NOMO-1 treated with dmso at 0.1 percent for 144 hours (cell line): ENCODE measurements at regions not wholly inside any gene's neighbourhood (a gene's known extent, or its start where the extent isn't known, plus 50 kb on each side); places are given as distances from the start of the nearest gene placed in this dataset.
A peak's percentile ranks its signal among the peaks of the same experiment; 100 is the strongest.
"Not testable (repeated sequence)": the region's sequence is repeated elsewhere in the genome, so short reads cannot be mapped to it uniquely, and the experiment has no call there.

ENCODE experiments used
- DNase-seq: peaks from one replicate; lab custom pipeline; 2025; ENCODE audit not compliant: unreplicated experiment; lab: John Stamatoyannopoulos, UW

- DNase-seq = no peak
Measured at GRCh38 chr5:119694284-119694683, 64.9 kb downstream of the FAM170A start.

- no peak for DNase-seq
Measured at GRCh38 chr5:119706049-119706448, 76.7 kb downstream of the FAM170A start.

GRCh38 chr5:119708076-119708790 lies 78.9 kb downstream of the FAM170A start:
- no peak for DNase-seq

GRCh38 chr5:119721775-119722174 lies 92.4 kb downstream of the FAM170A start:
- no peak for DNase-seq

GRCh38 chr5:119725291-119725690 lies 95.9 kb downstream of the FAM170A start:
- DNase-seq = not testable (repeated sequence)

- DNase-seq = no peak
Measured at GRCh38 chr5:119726544-119726943, 97.2 kb downstream of the FAM170A start.

- DNase-seq = no peak
Measured at GRCh38 chr5:119740225-119740624, 110.9 kb downstream of the FAM170A start.

GRCh38 chr5:119741691-119742090 lies 112.3 kb downstream of the FAM170A start:
- DNase-seq = no peak

- peak; percentile 33 for DNase-seq
Measured at GRCh38 chr5:119742311-119742710, 113.0 kb downstream of the FAM170A start.

- DNase-seq = no peak
Measured at GRCh38 chr5:119743927-119744326, 114.6 kb downstream of the FAM170A start.

GRCh38 chr5:119745976-119746375 lies 116.6 kb downstream of the FAM170A start:
- no peak for DNase-seq

GRCh38 chr5:119746984-119747383 lies 117.6 kb downstream of the FAM170A start:
- DNase-seq = no peak

- DNase-seq = no peak
Measured at GRCh38 chr5:119750887-119751733, 121.8 kb downstream of the FAM170A start.

GRCh38 chr5:119751734-119752094 lies 122.4 kb downstream of the FAM170A start:
- DNase-seq = no peak

- no peak for DNase-seq
Measured at GRCh38 chr5:119752921-119753886, 123.8 kb downstream of the FAM170A start.

- DNase-seq = not testable (repeated sequence)
Measured at GRCh38 chr5:119754825-119755224, 125.5 kb downstream of the FAM170A start.

GRCh38 chr5:119757276-119757675 lies 127.9 kb downstream of the FAM170A start:
- DNase-seq = no peak

GRCh38 chr5:119769695-119770693 lies 140.6 kb downstream of the FAM170A start:
- DNase-seq = not testable (repeated sequence)

GRCh38 chr5:119780145-119780544 lies 150.8 kb downstream of the FAM170A start:
- DNase-seq = not testable (repeated sequence)

GRCh38 chr5:119785057-119785456 lies 155.7 kb downstream of the FAM170A start:
- no peak for DNase-seq
